Medulla oblongata (tissue), 1 donor: ENCODE measurements at regions not wholly inside any gene's neighbourhood (a gene's known extent, or its start where the extent isn't known, plus 50 kb on each side); places are given as distances from the start of the nearest gene placed in this dataset.

ENCODE experiments used
- DNase-seq: peaks from one replicate; pipeline ENCODE4 v3.0.0-alpha.2; 2015; ENCODE audit errors: extremely low spot score

DNA sequence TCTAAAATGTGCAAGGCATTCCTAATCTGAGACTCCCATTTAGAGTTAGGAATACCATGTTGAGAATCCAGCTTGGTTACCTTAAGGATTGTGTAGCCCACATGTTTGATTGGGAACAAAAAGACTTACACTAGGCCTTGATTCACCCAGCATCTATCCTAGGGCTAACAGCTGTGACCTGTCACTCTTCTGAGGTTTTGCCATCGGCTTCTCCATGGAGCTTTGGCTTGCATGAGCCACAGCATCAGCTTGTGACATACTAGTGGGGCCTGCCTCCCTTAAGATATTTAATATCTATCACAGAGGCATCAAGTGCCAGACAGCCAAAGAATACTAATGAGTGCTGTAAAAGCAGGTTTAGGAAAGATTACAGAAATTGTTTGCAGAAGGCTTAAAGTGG lies 241.3 kb upstream of the UBE2E3 start:
- no peak for DNase-seq

DNA sequence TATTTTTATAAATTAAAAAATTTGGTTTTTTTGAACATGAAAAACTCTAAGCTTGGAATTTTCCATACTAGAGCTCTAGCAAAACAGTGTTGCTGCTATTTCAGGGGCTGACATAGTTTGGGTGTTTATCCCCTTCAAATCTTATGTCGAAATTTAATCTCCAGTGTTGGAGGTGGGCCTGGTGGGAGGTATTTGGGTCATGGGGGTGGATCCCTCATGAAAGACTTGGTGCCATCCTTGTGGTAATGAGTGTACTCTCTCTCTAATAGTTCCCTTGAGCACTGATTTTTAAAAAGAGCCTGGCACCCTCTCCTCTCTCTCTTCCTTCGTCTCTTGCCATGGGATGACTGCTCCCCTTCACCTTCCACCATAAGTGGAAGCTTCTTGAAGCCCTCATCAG lies 244.6 kb upstream of the UBE2E3 start:
- no peak for DNase-seq

DNA sequence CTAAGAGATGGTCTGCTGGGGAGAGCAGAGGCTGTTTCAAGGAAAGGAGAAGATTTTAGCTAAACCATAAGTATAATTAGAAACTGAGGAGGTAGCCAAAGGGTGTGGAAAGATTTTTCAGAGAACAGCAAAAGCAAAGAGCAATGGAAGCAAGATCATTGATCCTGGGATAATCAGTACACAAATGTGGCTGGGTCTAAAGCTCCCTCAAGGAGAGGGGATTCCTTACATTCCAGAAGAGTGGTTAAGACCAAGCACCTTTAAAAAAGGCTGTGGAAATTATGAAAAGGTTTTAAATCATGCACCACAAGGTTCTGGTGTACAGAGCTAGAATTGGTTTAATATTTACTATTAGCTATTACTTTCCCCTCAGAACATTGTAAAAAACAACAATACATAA lies 246.0 kb upstream of the UBE2E3 start:
- no peak for DNase-seq

DNA sequence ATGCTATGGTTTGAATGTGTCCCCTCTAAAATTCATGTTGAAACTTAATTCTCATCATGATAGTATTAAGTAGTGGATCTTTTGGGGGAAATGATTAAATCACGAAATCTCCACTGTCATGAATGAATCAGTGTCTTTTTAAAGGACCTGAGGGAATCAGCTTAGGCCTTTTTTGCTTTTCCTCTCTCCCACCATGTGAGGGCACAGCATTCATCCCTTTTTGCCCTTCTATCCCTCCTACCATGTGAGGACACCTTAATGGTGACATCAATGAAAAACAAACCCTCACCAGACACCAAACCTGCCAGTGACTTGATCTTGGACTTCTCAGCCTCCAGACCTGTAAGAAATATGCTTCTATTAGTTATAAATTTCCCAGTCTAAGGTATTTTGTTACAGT lies 247.1 kb upstream of the UBE2E3 start:
- no peak for DNase-seq

DNA sequence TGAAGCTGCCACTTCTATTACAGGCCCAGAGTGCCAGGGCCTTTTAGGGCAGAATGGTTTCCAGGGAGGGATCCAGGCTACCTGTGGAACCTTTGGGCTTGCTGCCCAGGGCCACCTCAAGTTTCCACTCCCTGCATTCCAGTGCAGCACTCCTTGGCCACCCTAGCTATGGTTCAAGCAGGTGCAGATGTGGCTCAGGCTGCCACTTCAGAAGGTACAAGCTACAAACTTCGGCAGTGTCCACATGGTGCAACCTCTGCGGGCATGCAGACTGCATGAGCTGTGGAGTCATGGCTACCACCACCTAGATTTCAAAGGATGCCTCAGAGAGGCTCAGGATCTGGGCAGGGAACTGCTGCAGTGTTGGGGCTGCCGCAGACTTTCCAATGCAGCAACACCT lies 248.1 kb upstream of the UBE2E3 start:
- DNase-seq: no peak

DNA sequence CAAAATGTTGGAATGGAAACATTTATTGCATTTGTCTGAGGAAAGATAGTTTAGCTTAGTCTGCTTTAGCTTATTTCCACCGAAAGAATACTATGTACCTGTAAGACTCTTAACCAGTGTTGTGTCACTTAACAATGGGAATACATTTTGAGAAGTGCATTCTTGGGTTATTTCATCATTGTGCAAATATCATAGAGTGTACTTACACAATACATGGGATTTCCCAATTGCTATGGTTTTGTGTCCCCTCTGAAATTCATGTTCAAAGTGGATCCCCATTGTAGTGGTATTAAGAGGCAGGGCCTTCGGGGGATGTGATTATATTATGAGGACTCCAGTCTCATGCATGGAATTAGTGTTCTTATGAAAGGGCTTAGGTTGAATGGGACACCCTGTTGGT lies 249.4 kb upstream of the UBE2E3 start:
- no peak for DNase-seq

DNA sequence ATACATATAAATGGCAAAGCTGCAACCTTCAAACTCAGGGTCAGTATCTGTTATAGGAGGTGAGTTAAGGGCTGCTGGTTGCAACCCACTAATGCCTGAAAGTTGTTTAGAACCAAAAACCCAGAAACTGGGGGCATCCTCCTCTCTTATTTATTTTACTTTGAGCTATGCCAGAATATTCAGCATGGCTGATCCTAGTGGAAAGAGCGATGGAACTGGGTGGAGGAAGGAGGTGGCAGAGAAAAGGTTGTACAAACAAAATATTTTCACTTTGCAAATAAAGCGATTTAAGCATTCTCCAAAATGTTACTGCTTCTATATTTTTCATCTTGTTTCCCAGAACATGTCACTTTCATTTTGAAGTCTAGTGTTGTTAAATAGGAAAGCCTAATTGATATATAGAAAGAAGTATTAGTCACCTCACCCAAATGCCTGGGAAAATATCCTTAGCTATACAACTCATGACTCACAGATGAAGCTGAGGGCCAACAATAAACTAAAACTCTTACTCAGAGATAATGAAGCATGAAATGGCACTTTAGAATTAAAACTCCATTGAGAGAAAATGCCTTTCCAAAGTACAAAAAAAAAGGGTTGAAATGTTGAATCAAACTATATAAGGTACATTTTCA lies 251.4 kb upstream of the UBE2E3 start:
- no peak for DNase-seq

DNA sequence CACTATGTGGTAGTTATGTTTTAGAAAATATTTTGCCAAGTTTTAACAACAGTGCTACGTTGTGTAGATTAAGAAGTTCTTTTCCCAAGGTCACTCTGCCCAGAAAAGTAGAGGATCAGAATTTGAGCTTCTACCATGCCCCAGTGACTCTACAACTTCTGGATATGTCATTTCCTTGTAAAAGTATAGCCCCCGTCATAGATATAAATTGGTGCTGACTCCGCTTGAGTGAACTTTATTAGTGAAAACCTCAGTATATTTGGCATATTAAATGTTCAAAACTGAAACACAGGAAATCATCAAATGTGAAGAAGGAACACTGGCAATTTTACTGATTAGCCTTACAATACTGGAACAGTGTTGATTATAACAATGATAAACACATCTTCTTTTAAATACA lies 256.7 kb upstream of the UBE2E3 start:
- no peak for DNase-seq

DNA sequence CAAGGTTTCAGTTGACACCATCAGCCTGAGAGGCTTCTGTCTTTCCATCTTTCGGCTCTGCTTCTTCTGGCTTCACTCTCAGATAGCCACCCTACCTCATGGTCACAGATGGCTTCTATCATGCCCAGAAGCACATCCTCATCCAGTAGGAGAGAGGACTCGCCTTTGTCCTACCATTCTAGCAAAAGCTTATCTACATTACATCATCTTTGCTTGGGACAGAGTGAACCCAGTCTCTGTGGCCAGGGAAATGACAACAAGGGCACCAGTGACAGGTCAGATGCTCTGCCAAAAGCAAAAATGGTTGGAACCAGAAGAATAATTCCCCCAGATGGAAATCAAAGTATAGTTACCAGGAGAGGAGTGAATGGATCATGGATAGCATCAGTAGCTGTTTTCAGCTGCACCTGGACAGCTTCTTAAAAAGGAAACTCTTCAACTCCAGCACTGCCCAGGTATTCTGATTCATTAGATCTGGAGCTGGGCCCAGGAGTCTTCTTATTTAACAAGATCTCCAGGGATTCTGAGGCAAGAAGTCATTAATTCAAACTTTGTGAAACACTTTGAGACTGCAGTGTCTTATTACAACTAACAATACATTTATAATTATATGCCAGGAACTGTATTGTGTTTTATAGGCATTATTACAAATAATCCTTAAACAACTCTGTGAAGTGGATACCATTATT lies 257.7 kb upstream of the UBE2E3 start:
- no peak for DNase-seq

DNA sequence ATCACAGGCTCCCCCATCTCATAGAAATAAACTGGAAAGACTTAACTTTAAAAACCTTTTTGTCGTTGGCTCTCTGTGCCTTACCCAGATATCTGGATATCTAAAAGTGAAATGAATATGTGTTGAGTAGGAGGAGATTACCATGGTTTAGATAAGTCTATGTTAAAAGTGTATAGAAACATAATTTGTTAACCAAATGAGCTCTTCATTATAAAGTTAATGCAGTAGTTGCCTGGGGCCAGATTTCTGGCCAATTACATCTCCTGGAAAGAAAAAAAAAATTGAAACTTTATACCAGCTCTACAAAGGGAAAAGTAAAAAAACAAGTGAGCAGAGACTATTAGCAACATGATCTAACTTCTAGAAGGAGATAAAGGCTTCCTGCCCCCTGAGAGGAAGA lies 259.6 kb upstream of the UBE2E3 start:
- DNase-seq: no peak

DNA sequence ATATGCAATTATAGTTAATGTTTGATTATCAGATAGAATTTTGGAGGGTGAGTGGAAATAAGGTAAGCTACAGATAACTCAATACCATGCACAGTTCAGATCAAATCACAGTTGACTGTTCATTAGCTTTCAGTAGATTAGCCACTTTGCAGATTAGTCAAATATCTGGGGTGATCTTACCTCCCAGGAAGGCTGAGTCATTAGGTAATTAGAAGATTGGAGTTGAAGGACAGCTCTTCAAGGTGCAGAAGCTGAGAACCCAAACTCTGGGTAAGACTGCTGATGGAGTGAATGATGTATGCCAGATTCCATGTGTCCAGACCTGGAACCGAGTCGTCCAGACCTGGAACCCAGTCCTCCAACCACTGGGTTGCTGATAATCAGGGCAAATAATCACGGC lies 262.8 kb upstream of the UBE2E3 start:
- no peak for DNase-seq

DNA sequence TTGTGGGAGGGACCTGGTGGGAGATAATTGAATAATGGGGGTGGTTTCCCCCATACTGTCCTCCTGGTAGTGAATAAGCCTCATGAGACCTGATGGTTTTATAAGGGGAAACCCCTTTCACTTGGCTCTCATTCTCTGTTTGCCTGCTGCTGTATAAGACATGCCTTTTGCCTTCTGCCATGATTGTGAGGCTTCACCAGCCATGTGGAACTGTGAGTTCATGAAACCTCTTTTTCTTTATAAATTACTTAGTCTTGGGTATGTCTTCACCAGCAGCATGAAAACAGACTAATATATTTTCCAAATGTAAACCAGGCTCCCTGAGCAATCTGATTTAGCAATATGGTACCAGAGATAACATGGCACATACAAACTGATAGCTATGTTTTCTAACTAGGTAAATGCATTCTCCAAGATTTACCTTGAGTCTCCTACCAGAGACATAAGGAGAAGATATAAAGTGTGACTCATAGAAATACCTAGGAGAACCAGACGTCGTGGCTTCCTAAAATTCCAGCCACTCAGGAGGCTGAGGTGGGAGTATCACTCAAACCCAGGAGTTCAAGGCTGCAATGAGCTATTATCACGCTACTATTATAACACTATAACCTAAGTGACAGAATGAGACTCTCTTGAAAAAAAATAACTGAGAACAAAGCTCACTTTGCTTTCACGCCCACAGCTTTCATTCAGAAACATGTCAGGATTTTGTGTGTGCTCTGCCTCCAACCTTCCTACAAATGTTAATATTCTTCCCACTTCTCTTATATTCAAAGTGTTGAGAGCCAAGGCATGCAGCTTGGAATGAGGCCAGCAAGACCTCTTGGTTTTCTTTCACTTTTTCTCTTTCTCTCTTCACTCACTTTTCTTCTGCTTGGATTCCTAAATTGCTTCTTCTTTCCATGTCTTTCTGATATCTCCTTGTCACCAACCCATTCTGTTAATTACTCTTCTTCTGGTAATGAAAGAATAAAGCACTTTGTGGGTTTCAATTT lies 263.9 kb upstream of the UBE2E3 start:
- DNase-seq: no peak

DNA sequence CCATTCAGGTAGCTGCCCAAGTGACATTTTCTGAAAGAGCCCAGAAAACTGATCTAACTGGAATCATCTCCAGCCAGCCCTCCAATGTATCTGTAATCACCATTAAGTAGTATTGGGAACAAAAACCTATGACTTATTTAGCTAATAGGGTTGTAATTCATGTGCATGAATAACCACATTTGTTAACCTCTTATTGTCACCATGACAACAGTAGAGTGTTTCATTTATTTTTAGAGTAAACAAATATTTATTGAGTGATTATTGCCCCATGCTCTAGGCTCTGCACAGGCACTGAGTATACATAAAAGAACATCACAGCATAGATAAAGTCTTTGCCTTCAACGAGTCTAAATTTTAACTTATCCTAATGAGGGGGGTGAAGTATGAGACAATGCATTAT lies 265.4 kb upstream of the UBE2E3 start:
- DNase-seq: no peak

DNA sequence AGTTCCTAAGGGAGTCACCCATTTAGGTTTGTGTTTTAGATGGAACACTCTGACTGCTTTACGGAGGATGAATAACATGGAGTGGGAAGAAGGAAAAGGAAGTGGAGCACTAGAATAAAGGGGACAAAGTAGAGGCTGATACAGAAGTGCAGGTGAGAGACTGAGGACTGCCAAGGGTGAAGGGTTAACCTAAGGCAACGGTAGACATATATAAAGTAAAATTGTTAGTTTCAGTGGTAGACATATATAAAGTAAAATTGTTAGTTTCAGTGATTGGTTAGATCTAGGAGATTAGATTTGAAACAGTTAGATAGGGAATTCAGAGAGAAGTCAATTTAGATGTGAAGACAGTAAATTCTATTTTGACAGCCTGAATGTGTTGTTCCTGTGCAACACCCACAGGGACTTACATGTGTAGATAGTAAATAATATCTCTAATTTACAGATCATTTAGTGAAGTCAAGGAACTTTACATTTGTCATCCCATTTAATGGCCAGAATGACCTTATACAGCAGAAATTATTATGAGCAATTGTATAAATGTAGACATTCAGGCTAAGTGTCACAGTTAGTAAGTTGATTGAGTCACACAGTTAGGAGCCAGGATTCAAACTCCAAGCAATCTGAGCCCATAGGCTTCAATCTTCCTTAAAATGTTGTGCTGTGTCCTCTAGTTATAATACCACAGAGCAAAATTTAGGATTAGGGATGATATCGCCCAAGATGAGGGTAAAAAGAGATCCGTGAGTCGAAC lies 270.8 kb upstream of the UBE2E3 start:
- DNase-seq: no peak

DNA sequence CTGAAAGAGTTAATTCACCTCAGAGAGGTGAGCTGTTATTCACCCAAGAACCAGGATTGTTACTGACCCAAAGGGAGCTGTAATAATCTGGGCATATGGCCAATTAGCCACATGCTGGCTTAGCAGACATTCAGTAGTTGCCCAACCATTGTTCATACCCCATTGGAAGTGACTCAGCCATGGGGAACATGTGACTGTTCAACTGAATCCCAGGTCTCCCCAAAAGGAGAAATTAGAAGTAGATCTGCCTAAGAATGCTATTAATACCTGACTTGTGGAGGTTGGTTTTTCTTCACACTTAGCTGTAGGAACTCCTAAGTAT lies 272.6 kb upstream of the UBE2E3 start:
- DNase-seq: peak; percentile 8

DNA sequence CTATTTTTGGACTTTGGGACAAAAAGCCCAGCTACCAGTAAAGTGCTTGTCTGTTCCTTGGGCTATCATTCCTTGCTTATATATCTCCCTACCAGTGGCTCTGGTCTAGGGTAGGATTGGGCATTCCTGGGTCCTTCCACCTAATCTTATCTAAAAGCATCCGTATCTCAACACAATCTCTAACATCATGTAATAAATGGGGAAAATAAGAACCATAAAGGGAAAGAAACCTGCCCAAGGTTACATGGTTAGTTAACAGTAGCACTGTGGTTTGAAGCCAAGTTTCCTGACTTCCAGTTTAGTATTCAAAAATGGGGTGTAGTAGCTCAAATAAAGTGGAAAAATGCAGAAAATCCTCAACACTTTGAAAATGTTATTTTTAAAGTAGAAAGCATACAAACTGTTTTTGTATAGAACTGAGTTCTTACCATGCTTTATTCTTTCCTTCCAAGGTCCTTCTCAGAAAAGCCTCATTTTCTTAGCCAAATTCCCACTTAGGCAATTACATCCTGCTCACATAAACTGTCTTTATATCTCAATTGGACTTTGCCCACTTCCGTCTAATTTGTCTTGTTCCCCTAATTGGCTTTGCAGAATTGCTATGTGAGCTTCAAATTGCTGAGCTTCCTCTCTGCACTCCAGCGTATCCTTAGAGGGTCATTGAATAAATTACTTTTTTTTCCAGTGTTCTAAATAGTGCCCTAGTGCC lies 273.1 kb upstream of the UBE2E3 start:
- DNase-seq: no peak

DNA sequence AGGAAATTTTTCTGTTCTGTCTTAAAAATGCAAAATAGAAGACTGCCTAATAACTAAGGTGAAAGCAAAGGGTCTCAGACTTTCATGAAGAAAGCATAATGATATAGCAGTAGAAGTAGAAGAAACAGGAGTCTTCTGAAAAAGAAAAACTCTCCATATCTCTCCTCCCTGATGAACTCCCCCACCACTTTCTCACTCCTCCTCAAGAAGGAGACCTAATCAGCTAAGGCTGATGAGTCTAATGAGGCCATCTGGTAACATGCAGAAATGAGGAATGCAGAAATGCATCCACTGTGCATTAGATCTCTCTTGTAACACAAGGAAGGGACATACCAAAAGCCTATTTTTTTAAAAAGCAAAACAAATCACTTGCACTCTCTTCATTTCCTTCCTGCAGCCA lies 273.7 kb upstream of the UBE2E3 start:
- no peak for DNase-seq

DNA sequence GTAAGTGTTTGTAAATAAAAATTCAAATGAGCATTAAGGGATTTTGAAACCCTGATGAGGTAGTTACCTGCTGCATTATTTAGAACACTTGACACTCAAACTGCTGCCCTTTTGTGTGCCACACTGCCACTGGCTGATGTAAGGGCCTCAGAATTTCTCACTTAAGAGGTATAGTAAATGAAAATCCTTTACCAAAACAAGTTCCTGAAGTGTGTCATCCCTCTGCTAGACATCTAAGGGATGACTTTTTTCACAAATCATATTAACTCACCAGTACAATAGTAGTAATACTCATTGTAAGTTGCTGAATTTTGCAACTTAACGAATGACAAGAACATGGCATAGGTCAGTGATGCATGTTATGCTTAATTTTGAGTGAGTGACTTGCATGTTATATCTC lies 274.9 kb upstream of the UBE2E3 start:
- DNase-seq: no peak

DNA sequence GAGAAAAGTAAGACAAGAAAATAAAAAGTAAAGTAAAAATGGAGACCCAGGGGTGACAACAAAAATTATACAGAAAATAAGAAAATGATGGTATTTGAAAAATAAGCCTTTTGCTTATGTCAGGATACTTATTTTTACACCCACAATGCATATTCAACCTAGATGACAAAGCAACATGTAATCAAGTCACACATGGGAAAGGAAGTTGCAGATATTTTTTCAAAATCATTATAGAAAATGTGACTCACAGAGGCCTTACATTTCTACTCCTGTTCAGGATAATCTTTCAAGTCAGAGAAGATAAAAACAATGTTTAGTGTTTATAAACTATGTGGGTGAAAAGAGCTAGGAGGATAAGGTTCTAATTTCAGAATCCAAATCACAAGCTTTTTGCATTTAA lies 275.3 kb upstream of the UBE2E3 start:
- DNase-seq: no peak

DNA sequence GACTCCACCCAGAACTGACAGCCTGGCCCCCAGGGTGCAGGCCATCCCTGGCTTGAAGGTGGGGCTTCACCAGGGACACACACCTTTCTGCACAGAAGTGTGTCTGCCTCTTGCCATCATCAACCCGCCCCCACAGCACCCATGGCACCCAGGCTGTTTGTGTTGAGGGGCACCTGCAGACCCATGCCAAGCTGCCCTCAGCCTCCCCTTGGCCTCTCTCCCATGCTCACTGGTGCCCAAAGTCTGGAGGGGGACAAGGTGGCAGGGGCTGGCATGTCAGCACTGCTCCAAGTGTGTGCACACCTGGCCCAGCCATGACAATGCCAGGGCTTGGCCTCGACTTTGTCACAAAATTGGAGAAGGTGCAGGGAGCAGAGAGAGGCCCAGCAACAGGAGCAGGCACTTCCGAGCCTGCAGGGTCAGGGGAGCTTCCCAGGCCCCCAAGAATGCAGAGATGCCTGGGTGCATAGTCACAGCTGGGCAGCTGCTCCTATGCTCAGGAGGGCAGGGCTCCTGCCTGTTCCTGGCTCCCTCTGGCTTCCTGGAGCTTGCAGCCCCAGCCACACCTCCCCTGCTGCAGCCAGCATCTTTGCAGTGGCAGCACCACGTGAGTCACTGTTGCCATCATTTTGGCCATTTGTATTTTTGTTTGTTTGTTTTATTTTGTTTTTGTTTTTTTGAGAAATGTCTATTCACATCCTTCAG lies 280.6 kb upstream of the UBE2E3 start:
- no peak for DNase-seq

DNA sequence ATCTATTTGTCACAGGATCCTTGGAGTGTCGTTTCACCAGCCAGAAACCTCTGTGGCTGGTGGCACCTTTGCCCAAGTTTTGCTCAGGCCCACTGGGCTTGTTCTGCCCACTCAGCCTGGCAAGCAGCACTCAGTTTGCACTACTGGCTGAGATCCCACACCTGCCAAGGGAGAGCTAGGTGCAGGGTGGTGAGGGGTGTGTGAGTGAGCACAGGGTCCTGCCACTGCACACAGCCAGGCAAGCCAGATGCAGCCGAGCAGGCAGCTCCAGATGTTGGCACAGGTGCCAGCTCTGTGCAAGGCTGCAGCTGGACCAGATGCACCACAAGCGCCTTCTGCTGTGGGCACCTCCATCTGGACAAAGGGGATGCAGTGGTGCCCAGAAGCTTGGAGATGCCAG lies 281.7 kb upstream of the UBE2E3 start:
- DNase-seq: no peak
